Muscle layer of colon (tissue), 2 donors: ENCODE measurements at regions not wholly inside any gene's neighbourhood (a gene's known extent, or its start where the extent isn't known, plus 50 kb on each side); places are given as distances from the start of the nearest gene placed in this dataset.

Experiments used
- H3K27ac ChIP-seq: one replicate; pipeline ENCODE4 v1.7.0; 2013; ENCODE audit warnings: low read depth, mild to moderate bottlenecking, low read length, moderate library complexity
- H3K27me3 ChIP-seq, 2 donors: one replicate each; pipeline ENCODE4 v1.7.0; 2013; ENCODE audit warnings: low read length in 2 of 2, mild to moderate bottlenecking in 2 of 2; ENCODE audit not compliant: insufficient read depth in 2 of 2, control insufficient read depth in 1 of 2
- H3K36me3 ChIP-seq: one replicate; pipeline ENCODE4 v1.7.0; 2013; ENCODE audit warnings: mild to moderate bottlenecking, low read length; ENCODE audit not compliant: insufficient read depth
- H3K4me1 ChIP-seq: one replicate; pipeline ENCODE4 v1.7.0; 2013; ENCODE audit warnings: mild to moderate bottlenecking, low read length; ENCODE audit not compliant: insufficient read depth
- H3K4me3 ChIP-seq, 2 donors: one replicate each; pipeline ENCODE4 v1.7.0; 2013; ENCODE audit warnings: low read length in 2 of 2, low read depth in 1 of 2, mild to moderate bottlenecking in 1 of 2, moderate library complexity in 1 of 2
- H3K9ac ChIP-seq: one replicate; pipeline ENCODE4 v1.7.0; 2013; ENCODE audit warnings: low read length
- H3K9me3 ChIP-seq: one replicate; pipeline ENCODE4 v1.7.0; 2013; ENCODE audit warnings: mild to moderate bottlenecking, low read length
- donor health status: abdominal sarcoma.
- donor health status: Adenocarcinoma of cecum.

- Histone ChIP-seq H3K9ac (no peak overlapping the region), H3K27ac (no peak overlapping the region), H3K4me1 (no peaks in the 10 kb centered on the region), H3K27me3 (no peaks in the 10 kb centered on the region), H3K4me3 (no peak overlapping the region), H3K36me3 (no peaks in the 10 kb centered on the region), H3K9me3 (no peaks in the 10 kb centered on the region)
Observed at GRCh38 chr4:181525634-181526033, 717.6 kb upstream of the TENM3 start.

- no peak overlapping the region for H3K4me3 ChIP-seq
- H3K27ac ChIP-seq = no peak overlapping the region
- no peaks in the 10 kb centered on the region for H3K36me3 ChIP-seq
- H3K9ac ChIP-seq = no peak overlapping the region
- H3K9me3 ChIP-seq = no peaks in the 10 kb centered on the region
- no peaks in the 10 kb centered on the region for H3K27me3 ChIP-seq
- H3K4me1 ChIP-seq = no peaks in the 10 kb centered on the region
Observed at GRCh38 chr4:181528570-181529184, 714.5 kb upstream of the TENM3 start.

GRCh38 chr4:181529537-181529936 lies 713.7 kb upstream of the TENM3 start:
- H3K9me3 ChIP-seq = no peaks in the 10 kb centered on the region
- H3K27ac ChIP-seq = no peak overlapping the region
- H3K27me3 ChIP-seq = no peaks in the 10 kb centered on the region
- H3K36me3 ChIP-seq = no peaks in the 10 kb centered on the region
- no peak overlapping the region for H3K9ac ChIP-seq
- H3K4me3 ChIP-seq = no peak overlapping the region
- H3K4me1 ChIP-seq = no peaks in the 10 kb centered on the region

GRCh38 chr4:181536196-181536746 lies 706.9 kb upstream of the TENM3 start:
- H3K27me3 ChIP-seq = no peaks in the 10 kb centered on the region
- H3K4me3 ChIP-seq = no peak overlapping the region
- no peaks in the 10 kb centered on the region for H3K9me3 ChIP-seq
- H3K27ac ChIP-seq = no peak overlapping the region
- no peaks in the 10 kb centered on the region for H3K4me1 ChIP-seq
- no peak overlapping the region for H3K9ac ChIP-seq
- H3K36me3 ChIP-seq = no peaks in the 10 kb centered on the region

- no peak overlapping the region for H3K4me3 ChIP-seq
- H3K36me3 ChIP-seq = no peaks in the 10 kb centered on the region
- no peaks in the 10 kb centered on the region for H3K9me3 ChIP-seq
- H3K9ac ChIP-seq = no peak overlapping the region
- no peaks in the 10 kb centered on the region for H3K27me3 ChIP-seq
- no peaks in the 10 kb centered on the region for H3K4me1 ChIP-seq
- no peak overlapping the region for H3K27ac ChIP-seq
Observed at GRCh38 chr4:181536811-181537434, 706.3 kb upstream of the TENM3 start.

- no peaks in the 10 kb centered on the region for H3K27me3 ChIP-seq
- H3K9ac ChIP-seq = no peak overlapping the region
- H3K36me3 ChIP-seq = no peaks in the 10 kb centered on the region
- no peaks in the 10 kb centered on the region for H3K9me3 ChIP-seq
- H3K4me3 ChIP-seq = no peak overlapping the region
- H3K27ac ChIP-seq = no peak overlapping the region
- H3K4me1 ChIP-seq = no peaks in the 10 kb centered on the region
Observed at GRCh38 chr4:181538431-181538830, 704.8 kb upstream of the TENM3 start.

GRCh38 chr4:181541396-181541795 lies 701.8 kb upstream of the TENM3 start:
- Histone ChIP-seq H3K9me3 (no peaks in the 10 kb centered on the region), H3K36me3 (no peaks in the 10 kb centered on the region)

GRCh38 chr4:181548873-181549575 lies 694.2 kb upstream of the TENM3 start:
- H3K9me3 ChIP-seq = no peaks in the 10 kb centered on the region
- H3K4me1 ChIP-seq = no peaks in the 10 kb centered on the region
- no peak overlapping the region for H3K4me3 ChIP-seq
- H3K36me3 ChIP-seq = no peaks in the 10 kb centered on the region
- H3K27me3 ChIP-seq = no peaks in the 10 kb centered on the region
- no peak overlapping the region for H3K9ac ChIP-seq
- H3K27ac ChIP-seq = no peak overlapping the region

More at GRCh38 chr4:181541396-181541795, 701.8 kb upstream of the TENM3 start:
- Histone ChIP-seq H3K27ac (no peak overlapping the region), H3K9ac (no peak overlapping the region), H3K27me3 (no peaks in the 10 kb centered on the region), H3K4me1 (no peaks in the 10 kb centered on the region), H3K4me3 (no peak overlapping the region)

- Histone ChIP-seq H3K4me3 (no peak overlapping the region), H3K36me3 (no peaks in the 10 kb centered on the region), H3K9me3 (no peaks in the 10 kb centered on the region), H3K27me3 (no peaks in the 10 kb centered on the region), H3K4me1 (no peaks in the 10 kb centered on the region), H3K27ac (no peak overlapping the region), H3K9ac (no peak overlapping the region)
Observed at GRCh38 chr4:181549576-181550188, 693.5 kb upstream of the TENM3 start.

- Histone ChIP-seq H3K9me3 (no peaks in the 10 kb centered on the region), H3K4me1 (no peaks in the 10 kb centered on the region)
Observed at GRCh38 chr4:181550381-181550780, 692.8 kb upstream of the TENM3 start.

GRCh38 chr4:181559637-181560036 lies 683.6 kb upstream of the TENM3 start:
- no peak overlapping the region for H3K4me3 ChIP-seq
- H3K4me1 ChIP-seq = no peaks in the 10 kb centered on the region
- H3K9ac ChIP-seq = no peak overlapping the region
- no peaks in the 10 kb centered on the region for H3K36me3 ChIP-seq
- no peaks in the 10 kb centered on the region for H3K9me3 ChIP-seq
- no peak overlapping the region for H3K27ac ChIP-seq
- no peaks in the 10 kb centered on the region for H3K27me3 ChIP-seq

More at GRCh38 chr4:181550381-181550780, 692.8 kb upstream of the TENM3 start:
- Histone ChIP-seq H3K9ac (no peak overlapping the region), H3K27me3 (no peaks in the 10 kb centered on the region), H3K36me3 (no peaks in the 10 kb centered on the region), H3K4me3 (no peak overlapping the region), H3K27ac (no peak overlapping the region)
